ENCODE measurements at regions not wholly inside any gene's neighbourhood (a gene's known extent, or its start where the extent isn't known, plus 50 kb on each side); places are given as distances from the start of the nearest gene placed in this dataset.
"Not testable (repeated sequence)": the region's sequence is repeated elsewhere in the genome, so short reads cannot be mapped to it uniquely, and the experiment has no call there.

- DNase-seq (ENCODE audit: low spot score): no peak
These were observed 1843.5 kb upstream of the AGA start for GRCh38 chr4:179285696-179286095.

GRCh38 chr4:179291657-179292056 is 1849.4 kb upstream of the AGA start:
- no peak for DNase-seq (ENCODE audit: low spot score)

- DNase-seq (ENCODE audit: low spot score): no peak
These were observed 1850.2 kb upstream of the AGA start for GRCh38 chr4:179292468-179292867.

- DNase-seq (ENCODE audit: low spot score): no peak
These were observed 1865.3 kb upstream of the AGA start for GRCh38 chr4:179307297-179308136.

GRCh38 chr4:179313823-179314222 is 1871.6 kb upstream of the AGA start:
- no peak for DNase-seq (ENCODE audit: low spot score)

- DNase-seq (ENCODE audit: low spot score): no peak
These were observed 1882.9 kb upstream of the AGA start for GRCh38 chr4:179325181-179325580.

GRCh38 chr4:179328627-179329026 is 1886.4 kb upstream of the AGA start:
- DNase-seq (ENCODE audit: low spot score): no peak

- no peak for DNase-seq (ENCODE audit: low spot score)
These were observed 1889.1 kb upstream of the AGA start for GRCh38 chr4:179331362-179331761.

GRCh38 chr4:179344861-179345260 is 1902.6 kb upstream of the AGA start:
- no peak for DNase-seq (ENCODE audit: low spot score)

GRCh38 chr4:179352221-179352620 is 1910.0 kb upstream of the AGA start:
- DNase-seq (ENCODE audit: low spot score): no peak

GRCh38 chr4:179353786-179354185 is 1911.5 kb upstream of the AGA start:
- DNase-seq (ENCODE audit: low spot score): no peak

GRCh38 chr4:179361978-179362486 is 1919.8 kb upstream of the AGA start:
- DNase-seq (ENCODE audit: low spot score): no peak

- DNase-seq (ENCODE audit: low spot score): not testable (repeated sequence)
These were observed 1923.7 kb upstream of the AGA start for GRCh38 chr4:179365932-179366331.

GRCh38 chr4:179372242-179372641 is 1930.0 kb upstream of the AGA start:
- DNase-seq (ENCODE audit: low spot score): no peak

- no peak for DNase-seq (ENCODE audit: low spot score)
These were observed 1930.5 kb upstream of the AGA start for GRCh38 chr4:179372746-179373145.

GRCh38 chr4:179378847-179379246 is 1936.6 kb upstream of the AGA start:
- not testable (repeated sequence) for DNase-seq (ENCODE audit: low spot score)

- DNase-seq (ENCODE audit: low spot score): no peak
These were observed 1950.5 kb upstream of the AGA start for GRCh38 chr4:179392787-179393186.

- no peak for DNase-seq (ENCODE audit: low spot score)
These were observed 1956.2 kb upstream of the AGA start for GRCh38 chr4:179398414-179398813.

GRCh38 chr4:179399054-179399782 is 1957.0 kb upstream of the AGA start:
- no peak for DNase-seq (ENCODE audit: low spot score)

- DNase-seq (ENCODE audit: low spot score): no peak
These were observed 1973.0 kb upstream of the AGA start for GRCh38 chr4:179415037-179415846.

- no peak for DNase-seq (ENCODE audit: low spot score)
These were observed 1973.6 kb upstream of the AGA start for GRCh38 chr4:179415847-179416223.

GRCh38 chr4:179417357-179417756 is 1975.1 kb upstream of the AGA start:
- no peak for DNase-seq (ENCODE audit: low spot score)
